ENCODE measurements at regions not wholly inside any gene's neighbourhood (a gene's known extent, or its start where the extent isn't known, plus 50 kb on each side); places are given as distances from the start of the nearest gene placed in this dataset.

- TF ChIP-seq, protein P1, sequence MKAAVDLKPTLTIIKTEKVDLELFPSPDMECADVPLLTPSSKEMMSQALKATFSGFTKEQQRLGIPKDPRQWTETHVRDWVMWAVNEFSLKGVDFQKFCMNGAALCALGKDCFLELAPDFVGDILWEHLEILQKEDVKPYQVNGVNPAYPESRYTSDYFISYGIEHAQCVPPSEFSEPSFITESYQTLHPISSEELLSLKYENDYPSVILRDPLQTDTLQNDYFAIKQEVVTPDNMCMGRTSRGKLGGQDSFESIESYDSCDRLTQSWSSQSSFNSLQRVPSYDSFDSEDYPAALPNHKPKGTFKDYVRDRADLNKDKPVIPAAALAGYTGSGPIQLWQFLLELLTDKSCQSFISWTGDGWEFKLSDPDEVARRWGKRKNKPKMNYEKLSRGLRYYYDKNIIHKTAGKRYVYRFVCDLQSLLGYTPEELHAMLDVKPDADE (IDR thresholded peaks at IDR 0.05), result no peak
- TF ChIP-seq, protein P2, sequence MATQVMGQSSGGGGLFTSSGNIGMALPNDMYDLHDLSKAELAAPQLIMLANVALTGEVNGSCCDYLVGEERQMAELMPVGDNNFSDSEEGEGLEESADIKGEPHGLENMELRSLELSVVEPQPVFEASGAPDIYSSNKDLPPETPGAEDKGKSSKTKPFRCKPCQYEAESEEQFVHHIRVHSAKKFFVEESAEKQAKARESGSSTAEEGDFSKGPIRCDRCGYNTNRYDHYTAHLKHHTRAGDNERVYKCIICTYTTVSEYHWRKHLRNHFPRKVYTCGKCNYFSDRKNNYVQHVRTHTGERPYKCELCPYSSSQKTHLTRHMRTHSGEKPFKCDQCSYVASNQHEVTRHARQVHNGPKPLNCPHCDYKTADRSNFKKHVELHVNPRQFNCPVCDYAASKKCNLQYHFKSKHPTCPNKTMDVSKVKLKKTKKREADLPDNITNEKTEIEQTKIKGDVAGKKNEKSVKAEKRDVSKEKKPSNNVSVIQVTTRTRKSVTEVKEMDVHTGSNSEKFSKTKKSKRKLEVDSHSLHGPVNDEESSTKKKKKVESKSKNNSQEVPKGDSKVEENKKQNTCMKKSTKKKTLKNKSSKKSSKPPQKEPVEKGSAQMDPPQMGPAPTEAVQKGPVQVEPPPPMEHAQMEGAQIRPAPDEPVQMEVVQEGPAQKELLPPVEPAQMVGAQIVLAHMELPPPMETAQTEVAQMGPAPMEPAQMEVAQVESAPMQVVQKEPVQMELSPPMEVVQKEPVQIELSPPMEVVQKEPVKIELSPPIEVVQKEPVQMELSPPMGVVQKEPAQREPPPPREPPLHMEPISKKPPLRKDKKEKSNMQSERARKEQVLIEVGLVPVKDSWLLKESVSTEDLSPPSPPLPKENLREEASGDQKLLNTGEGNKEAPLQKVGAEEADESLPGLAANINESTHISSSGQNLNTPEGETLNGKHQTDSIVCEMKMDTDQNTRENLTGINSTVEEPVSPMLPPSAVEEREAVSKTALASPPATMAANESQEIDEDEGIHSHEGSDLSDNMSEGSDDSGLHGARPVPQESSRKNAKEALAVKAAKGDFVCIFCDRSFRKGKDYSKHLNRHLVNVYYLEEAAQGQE (IDR thresholded peaks at IDR 0.05; ENCODE audit: unreplicated experiment), result no peak
- TF ChIP-seq NANOG (IDR thresholded peaks at IDR 0.05; ENCODE audit: borderline replicate concordance), result no peak
- TF ChIP-seq EZH2 (IDR thresholded peaks at IDR 0.05; ENCODE audit: low read depth, unreplicated experiment), result no peak
- TF ChIP-seq ZNF331 (CRISPR knock-in tag; IDR thresholded peaks at IDR 0.05; ENCODE audit: low read depth), result no peak
- TF ChIP-seq, protein P3, sequence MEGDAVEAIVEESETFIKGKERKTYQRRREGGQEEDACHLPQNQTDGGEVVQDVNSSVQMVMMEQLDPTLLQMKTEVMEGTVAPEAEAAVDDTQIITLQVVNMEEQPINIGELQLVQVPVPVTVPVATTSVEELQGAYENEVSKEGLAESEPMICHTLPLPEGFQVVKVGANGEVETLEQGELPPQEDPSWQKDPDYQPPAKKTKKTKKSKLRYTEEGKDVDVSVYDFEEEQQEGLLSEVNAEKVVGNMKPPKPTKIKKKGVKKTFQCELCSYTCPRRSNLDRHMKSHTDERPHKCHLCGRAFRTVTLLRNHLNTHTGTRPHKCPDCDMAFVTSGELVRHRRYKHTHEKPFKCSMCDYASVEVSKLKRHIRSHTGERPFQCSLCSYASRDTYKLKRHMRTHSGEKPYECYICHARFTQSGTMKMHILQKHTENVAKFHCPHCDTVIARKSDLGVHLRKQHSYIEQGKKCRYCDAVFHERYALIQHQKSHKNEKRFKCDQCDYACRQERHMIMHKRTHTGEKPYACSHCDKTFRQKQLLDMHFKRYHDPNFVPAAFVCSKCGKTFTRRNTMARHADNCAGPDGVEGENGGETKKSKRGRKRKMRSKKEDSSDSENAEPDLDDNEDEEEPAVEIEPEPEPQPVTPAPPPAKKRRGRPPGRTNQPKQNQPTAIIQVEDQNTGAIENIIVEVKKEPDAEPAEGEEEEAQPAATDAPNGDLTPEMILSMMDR (conservative IDR thresholded peaks at IDR 0.05; ENCODE audit: low read depth in 2 of 2), result no peak
- TF ChIP-seq STAT1 (IDR thresholded peaks at IDR 0.05; ENCODE audit: unreplicated experiment), result no peak
- TF ChIP-seq ZNF114 (CRISPR knock-in tag; IDR thresholded peaks at IDR 0.05), result no peak
- no peak for TF ChIP-seq POLR2AphosphoS5 (IDR thresholded peaks at IDR 0.05; ENCODE audit: low read depth)
Observed at GRCh38 chr9:1210954-1211353, 160.8 kb downstream of the DMRT2 start (continued).

DNA sequence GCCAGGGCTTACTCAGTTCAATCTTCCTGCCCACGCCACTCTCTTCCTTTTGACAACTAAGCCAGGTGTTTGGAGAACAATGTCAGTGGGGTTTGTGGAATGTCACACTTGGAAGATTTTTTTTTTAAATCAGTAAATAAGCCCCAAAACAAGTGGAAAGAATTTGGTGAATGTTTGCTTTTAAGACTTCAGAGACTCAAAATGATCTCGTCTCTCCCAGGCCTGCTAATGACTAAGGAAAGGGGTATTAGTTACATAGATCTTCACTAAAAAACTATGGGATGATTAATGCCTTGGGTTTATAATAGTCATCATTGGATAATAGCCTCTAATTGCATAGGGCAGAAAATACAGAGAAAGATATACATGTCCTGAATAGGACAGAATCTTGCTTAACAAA is 166.4 kb downstream of the DMRT2 start:
- ATAC-seq (no peak), DNase-seq (ENCODE audit: low spot score) (no peak)
- no peaks in the 10 kb centered on the region for H3K9me3 Mint-ChIP-seq
- TF ChIP-seq ZNF331 (CRISPR knock-in tag; IDR thresholded peaks at IDR 0.05; ENCODE audit: low read depth), result no peak
- no peak for TF ChIP-seq EZH2 (IDR thresholded peaks at IDR 0.05; ENCODE audit: low read depth, unreplicated experiment)
- TF ChIP-seq, protein P1 (IDR thresholded peaks at IDR 0.05), result no peak
- TF ChIP-seq, protein P3 (conservative IDR thresholded peaks at IDR 0.05; ENCODE audit: low read depth in 2 of 2), result no peak

More for the DNA sequence above, 166.4 kb downstream of the DMRT2 start:
- Histone ChIP-seq H3F3A (replicated peaks; ENCODE audit: low read depth) (no peaks in the 10 kb centered on the region), H3K36me3 (ENCODE audit: insufficient read depth) (no peaks in the 10 kb centered on the region), H3K27me3 (ENCODE audit: insufficient read depth) (no peaks in the 10 kb centered on the region), H3K27ac (ENCODE audit: low read depth) (no peak overlapping the region), H3K4me3 (no peak overlapping the region), H3K79me2 (replicated peaks; ENCODE audit: insufficient read depth) (no peaks in the 10 kb centered on the region), H4K20me1 (replicated peaks; ENCODE audit: insufficient read depth) (no peaks in the 10 kb centered on the region), H3K4me2 (no peak overlapping the region), H3K9me2 (ENCODE audit: insufficient read depth) (no peaks in the 10 kb centered on the region), H2AFZ (no peak overlapping the region), H3K4me1 (ENCODE audit: insufficient read depth) (no peaks in the 10 kb centered on the region)
- H3K36me3 Mint-ChIP-seq (ENCODE audit: low read depth), result no peaks in the 10 kb centered on the region
- H3K4me3 Mint-ChIP-seq, result no peak overlapping the region
- no peak overlapping the region for H3K27ac Mint-ChIP-seq
- H3K27me3 Mint-ChIP-seq (ENCODE audit: insufficient read depth, low read depth, poor library complexity), result no peaks in the 10 kb centered on the region
- H3K4me1 Mint-ChIP-seq, result peaks cover 7% of the 10 kb centered on the region

Data from GM23338 (cell line).